ENCODE measurements at regions not wholly inside any gene's neighbourhood (a gene's known extent, or its start where the extent isn't known, plus 50 kb on each side); places are given as distances from the start of the nearest gene placed in this dataset.

DNA sequence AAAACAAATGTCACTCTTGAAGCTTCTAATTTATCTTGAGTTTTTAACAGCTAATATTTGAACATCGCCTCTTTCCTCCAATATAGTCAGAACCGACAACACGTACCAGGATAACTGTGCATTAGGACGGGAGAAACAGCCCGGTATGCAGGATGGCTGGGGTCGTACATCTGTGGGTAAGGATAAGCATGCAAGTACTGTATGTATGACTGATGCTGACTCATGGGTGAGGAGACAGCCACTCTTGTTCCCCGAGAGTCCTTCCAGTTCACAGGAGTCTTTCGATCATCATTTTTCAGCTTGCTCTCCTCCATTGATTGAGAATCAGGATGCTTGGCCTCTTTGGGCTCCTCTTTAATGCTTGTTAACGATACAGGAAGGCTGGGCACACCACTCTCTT, 102.3 kb downstream of the ZNF608 start (continued):
- TF ChIP-seq, protein P1, sequence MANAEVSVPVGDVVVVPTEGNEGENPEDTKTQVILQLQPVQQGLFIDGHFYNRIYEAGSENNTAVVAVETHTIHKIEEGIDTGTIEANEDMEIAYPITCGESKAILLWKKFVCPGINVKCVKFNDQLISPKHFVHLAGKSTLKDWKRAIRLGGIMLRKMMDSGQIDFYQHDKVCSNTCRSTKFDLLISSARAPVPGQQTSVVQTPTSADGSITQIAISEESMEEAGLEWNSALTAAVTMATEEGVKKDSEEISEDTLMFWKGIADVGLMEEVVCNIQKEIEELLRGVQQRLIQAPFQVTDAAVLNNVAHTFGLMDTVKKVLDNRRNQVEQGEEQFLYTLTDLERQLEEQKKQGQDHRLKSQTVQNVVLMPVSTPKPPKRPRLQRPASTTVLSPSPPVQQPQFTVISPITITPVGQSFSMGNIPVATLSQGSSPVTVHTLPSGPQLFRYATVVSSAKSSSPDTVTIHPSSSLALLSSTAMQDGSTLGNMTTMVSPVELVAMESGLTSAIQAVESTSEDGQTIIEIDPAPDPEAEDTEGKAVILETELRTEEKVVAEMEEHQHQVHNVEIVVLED (CRISPR knock-in tag; IDR thresholded peaks at IDR 0.05) = no peak
- no peak for TF ChIP-seq NCOA2 (IDR thresholded peaks at IDR 0.05; ENCODE audit: partially characterized antibody in 2 of 2)
- no peak for TF ChIP-seq CCNT2 (IDR thresholded peaks at IDR 0.05; ENCODE audit: borderline replicate concordance, extremely low read depth, insufficient read length, low read depth, low read length)
- TF ChIP-seq FOXP1 (CRISPR knock-in tag; IDR thresholded peaks at IDR 0.05) = no peak
- no peak for TF ChIP-seq NCOA6 (IDR thresholded peaks at IDR 0.05)
- TF ChIP-seq MCM5 (IDR thresholded peaks at IDR 0.05; ENCODE audit: low read depth) = no peak
- TF ChIP-seq POLR2AphosphoS5 (IDR thresholded peaks at IDR 0.05; ENCODE audit: control insufficient read depth, insufficient read depth, low read depth, low read length) = 0 out of 2 replicates have a peak, but pooled peaks have one; percentile 42
- TF ChIP-seq, protein P2, sequence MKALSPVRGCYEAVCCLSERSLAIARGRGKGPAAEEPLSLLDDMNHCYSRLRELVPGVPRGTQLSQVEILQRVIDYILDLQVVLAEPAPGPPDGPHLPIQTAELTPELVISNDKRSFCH (CRISPR knock-in tag; IDR thresholded peaks at IDR 0.05) = no peak
- TF ChIP-seq, protein P2 (tag; IDR thresholded peaks at IDR 0.05) = no peak
- TF ChIP-seq ZFP1 (CRISPR knock-in tag; IDR thresholded peaks at IDR 0.05) = no peak
- no peak for TF ChIP-seq CHD2 (IDR thresholded peaks at IDR 0.05; ENCODE audit: low read depth, low read length)
- peak; percentile 42; the same call in 1 of the 2 replicates for TF ChIP-seq JUN (IDR thresholded peaks at IDR 0.05; ENCODE audit: borderline replicate concordance, low read depth, low read length)
- no peak for TF ChIP-seq JUN (CRISPR knock-in tag; IDR thresholded peaks at IDR 0.05; ENCODE audit: borderline replicate concordance)
- TF ChIP-seq ARHGAP35 (IDR thresholded peaks at IDR 0.05; ENCODE audit: partially characterized antibody) = no peak
- TF ChIP-seq, protein P3, sequence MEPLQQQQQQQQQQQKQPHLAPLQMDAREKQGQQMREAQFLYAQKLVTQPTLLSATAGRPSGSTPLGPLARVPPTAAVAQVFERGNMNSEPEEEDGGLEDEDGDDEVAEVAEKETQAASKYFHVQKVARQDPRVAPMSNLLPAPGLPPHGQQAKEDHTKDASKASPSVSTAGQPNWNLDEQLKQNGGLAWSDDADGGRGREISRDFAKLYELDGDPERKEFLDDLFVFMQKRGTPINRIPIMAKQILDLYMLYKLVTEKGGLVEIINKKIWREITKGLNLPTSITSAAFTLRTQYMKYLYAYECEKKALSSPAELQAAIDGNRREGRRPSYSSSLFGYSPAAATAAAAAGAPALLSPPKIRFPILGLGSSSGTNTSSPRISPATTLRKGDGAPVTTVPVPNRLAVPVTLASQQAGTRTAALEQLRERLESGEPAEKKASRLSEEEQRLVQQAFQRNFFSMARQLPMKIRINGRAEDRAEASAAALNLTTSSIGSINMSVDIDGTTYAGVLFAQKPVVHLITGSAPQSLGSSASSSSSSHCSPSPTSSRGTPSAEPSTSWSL (CRISPR knock-in tag; IDR thresholded peaks at IDR 0.05; ENCODE audit: borderline replicate concordance) = no peak

All from K562 (cell line).